Embryonic facial prominence (tissue), 1 donor: ENCODE measurements at regions not wholly inside any gene's neighbourhood (a gene's known extent, or its start where the extent isn't known, plus 50 kb on each side); places are given as distances from the start of the nearest gene placed in this dataset.

Experiments
- DNase-seq: peaks from one replicate; pipeline ENCODE4 v3.0.0-alpha.2; 2016; ENCODE audit errors: extremely low spot score

DNA sequence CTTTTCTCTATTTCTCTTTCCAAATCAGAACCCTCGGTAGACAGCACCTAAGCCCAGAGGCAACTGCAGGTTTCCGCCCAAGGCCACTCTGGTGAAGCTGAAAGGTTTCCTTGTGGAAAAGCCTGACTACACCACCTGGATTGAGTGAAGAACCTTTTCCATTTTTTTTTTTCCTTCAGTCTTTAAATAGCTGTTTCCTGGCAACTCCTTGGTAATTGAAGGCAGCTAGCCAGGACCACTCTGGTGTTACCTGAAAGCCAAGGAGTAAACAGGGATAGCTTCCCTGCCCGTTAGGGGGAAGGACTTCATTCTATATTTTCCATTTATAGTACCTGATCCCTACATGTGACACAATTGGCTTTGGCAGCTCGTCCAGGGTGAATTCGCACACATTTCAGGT is 1238.4 kb downstream of the GRIK2 start:
- DNase-seq: no peak

DNA sequence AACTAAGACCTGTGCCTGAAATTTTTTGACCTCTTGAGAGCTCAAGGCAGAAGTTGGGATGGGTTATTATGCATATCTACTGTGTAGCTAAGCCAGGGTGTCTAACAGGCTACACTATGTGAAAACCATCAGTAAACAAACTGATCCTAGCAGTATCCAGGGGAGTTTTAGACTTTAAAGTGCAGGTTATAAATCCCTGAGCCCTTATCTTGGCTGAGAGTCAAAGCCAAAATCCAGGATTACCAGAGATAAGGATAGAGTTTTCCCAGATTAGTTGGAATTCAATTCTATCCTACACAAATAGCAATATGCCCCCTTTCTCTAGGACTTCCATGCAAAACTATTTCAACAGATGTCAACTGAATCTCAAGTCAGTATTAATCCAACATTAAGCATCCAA is 1229.7 kb downstream of the GRIK2 start:
- no peak for DNase-seq

DNA sequence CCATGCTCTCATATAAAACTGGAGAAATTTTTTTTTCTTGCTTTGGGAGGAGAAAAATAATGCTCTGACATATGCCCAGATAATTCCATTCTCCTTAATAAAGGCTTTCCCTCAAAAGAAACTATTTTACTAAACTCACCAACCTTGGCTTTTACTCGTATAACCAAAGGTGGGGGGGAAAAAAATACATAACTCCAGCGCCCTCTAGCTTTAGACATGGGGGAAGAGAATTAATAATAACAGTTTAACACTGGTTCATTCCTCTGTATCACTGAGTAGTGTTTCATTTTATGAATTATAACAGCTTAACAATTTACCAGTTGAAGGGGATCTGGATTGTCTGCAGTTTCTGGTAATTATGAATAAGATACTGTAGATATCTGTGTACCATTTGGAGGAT is 1226.1 kb downstream of the GRIK2 start:
- no peak for DNase-seq

GRCh38 chr6:102582569-102582968 is 1189.1 kb downstream of the GRIK2 start:
- DNase-seq: no peak

DNA sequence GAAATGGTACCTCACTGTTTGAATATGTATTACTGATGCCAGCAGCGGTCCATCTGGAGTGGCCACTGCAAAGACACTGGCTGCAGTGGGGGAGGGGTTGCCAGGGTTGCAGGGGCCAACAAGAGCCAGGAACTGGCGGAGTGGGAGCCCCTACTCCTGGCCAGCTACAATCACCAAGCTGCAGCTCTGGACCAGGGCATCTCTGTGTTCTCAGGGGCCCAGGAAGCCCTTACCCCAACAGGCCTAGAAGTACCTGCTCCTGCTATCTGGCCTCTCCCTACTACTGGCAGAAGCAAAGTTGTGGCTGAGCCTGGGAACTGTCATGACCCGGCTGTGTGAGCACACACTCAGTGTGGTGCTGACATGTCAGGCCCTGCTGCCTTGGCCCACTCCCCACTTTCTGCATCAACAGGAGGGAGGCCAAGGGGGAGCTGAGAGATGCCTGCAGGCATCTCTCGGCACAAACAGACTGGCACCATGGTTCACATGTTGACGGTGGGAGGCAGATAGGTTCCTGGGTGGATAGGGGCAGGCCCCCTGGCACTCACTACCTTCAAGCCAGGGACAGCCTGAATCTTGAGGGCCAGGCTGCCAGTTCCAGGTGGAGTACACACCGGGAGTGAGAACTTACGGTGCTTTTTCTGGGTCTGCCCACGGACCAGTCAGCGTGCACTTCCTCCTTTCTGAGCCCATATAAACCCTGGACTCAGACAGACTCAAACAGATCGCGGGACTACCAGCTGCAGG is 1188.0 kb downstream of the GRIK2 start:
- DNase-seq: no peak

DNA sequence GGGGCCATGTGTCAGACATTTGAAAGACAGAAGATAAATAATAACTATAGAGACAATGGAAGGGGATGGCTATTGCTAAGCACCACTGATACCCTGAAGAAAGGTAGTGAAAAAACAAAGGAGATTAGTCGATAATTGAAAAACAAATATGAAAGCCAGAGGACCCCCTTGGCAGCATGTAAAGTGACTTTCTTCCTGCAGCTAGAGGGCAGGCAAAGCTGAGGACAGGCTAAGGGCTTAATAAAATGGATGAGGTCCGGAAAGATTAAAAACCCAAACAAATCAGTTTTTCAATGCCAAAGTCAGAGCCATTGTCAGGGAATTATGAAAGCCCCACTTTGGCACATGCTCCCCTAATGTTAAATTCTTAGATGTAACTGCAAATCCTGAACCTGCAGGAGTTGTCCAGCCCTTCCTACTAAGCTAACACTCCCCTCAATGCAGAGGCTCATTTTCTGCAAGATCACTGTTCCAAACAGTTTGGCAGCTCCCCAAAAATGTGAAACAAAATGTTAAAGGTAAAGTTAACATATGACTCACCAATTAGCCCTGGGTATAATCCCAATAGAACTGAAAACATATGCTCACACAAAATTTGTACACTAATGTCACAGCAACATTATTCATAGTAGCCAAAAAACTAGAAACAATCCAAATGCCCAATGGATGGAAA is 1177.9 kb downstream of the GRIK2 start:
- no peak for DNase-seq

GRCh38 chr6:102562713-102563112 is 1169.2 kb downstream of the GRIK2 start:
- DNase-seq: no peak

- no peak for DNase-seq
These were observed 1159.7 kb downstream of the GRIK2 start for GRCh38 chr6:102553214-102553613.

DNA sequence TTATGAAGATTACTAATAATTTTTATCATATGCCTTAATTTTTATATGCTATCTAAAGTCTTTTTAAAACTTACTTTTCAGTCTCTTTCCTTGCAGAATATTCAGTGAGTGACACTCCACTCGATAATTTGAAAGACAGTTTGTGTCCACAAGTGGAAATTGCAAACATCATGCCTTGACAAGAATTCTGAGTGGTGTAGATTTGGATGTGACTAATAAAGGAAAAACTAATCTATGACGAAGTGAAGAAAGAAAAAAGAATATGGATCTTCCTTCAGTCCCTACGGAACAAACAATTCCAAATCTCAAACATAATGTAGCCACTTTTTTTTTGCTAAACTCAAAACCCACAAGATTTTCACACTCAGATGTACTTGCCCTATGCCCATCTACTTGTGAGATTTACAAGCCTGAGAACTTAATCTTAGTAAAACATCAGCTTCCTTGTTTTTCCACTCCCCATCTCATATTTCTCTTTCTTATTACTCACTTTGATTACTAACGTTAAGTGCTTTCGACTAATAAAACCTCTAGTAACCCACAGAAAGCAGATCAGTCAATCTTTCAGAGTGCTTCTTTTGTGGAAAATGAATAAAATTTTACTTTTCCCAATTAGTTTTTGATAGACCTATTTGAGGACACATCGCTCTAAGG is 1155.8 kb downstream of the GRIK2 start:
- DNase-seq: no peak

GRCh38 chr6:102525336-102525735 is 1131.8 kb downstream of the GRIK2 start:
- no peak for DNase-seq

- no peak for DNase-seq
These were observed 1127.5 kb downstream of the GRIK2 start for GRCh38 chr6:102520966-102521365.

- no peak for DNase-seq
These were observed 1124.0 kb downstream of the GRIK2 start for GRCh38 chr6:102517506-102517905.

GRCh38 chr6:102501615-102502014 is 1108.1 kb downstream of the GRIK2 start:
- DNase-seq: no peak

DNA sequence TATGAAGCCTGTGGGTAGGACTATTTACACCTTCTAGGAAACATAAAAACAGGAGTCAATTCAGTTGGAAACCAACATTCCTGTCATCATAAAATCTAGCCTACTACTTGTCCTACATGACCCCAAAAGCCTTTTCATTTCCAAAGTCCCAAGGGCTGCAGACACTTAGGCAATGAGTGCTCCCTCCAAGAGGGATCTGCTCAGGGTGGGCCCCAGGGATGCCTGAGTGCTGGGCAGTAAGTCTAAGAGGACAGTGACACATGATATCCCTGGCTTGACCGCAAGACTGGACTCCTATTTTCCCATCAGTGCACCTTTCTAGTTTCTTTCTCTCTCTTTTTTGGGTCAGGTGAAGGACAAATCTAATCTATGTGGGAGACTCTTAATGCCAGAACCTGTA is 1101.3 kb downstream of the GRIK2 start:
- no peak for DNase-seq

- DNase-seq: no peak
These were observed 1100.0 kb downstream of the GRIK2 start for GRCh38 chr6:102493485-102493884.

GRCh38 chr6:102488729-102489128 is 1095.2 kb downstream of the GRIK2 start:
- no peak for DNase-seq

DNA sequence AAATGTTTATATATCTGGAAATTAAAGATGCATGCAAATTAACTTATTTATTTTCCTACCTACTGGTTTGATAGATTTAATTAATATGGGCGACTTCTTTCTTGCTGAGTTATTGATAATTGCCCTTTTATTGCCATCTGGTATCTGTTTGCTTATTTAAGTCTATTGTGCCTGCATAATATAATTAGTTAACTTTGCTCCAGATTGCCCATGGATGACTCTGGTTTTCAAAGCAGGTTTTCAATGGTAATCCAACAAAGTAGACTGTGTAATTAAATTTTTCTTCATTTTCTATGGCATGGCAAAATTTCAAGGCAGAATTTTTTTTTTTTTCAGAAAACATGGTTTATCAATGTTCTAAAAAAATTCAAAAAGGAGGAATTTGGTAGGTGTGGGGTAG is 1092.0 kb downstream of the GRIK2 start:
- no peak for DNase-seq

GRCh38 chr6:102474041-102474807 is 1080.7 kb downstream of the GRIK2 start:
- no peak for DNase-seq

DNA sequence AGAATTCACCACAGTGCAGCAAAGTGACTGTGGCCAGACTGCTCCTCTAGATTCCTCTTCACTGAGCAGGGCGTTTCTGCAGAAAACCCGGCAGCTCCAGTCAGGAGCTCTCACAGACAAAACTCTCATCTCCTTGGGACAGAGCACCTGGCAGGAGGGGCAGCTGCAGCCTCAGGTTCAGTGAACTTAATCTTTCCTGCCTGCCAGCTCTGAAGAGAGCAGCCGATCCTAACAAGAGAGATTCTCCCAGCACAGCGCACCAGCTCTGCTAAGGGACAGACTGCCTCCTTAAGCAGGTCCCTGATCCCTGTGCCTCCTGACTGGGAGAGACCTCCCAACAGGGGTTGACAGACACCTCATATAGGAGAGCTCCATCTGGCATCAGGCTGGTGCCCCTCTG is 1065.5 kb downstream of the GRIK2 start:
- no peak for DNase-seq

DNA sequence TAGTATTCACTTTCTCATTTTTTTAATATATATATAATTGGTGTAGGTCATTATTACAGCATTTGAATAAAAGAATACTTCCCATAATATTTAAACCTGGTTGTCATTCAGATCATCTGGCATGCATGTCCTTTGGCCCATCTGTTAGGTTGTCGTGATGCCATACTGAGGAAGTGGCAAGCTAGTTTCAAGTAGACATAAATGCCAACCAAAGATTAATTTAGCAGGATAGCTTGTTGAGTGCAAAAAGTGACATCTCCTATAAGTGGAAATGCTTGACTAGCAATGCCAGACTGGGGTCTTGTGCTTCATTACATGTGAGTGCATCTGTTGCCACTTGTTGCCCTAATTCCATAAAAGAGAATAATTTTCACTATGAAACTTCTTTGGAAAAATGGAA is 1044.7 kb downstream of the GRIK2 start:
- DNase-seq: no peak

GRCh38 chr6:102417368-102417998 is 1024.0 kb downstream of the GRIK2 start:
- DNase-seq: no peak

GRCh38 chr6:102415891-102416290 is 1022.4 kb downstream of the GRIK2 start:
- no peak for DNase-seq
